HG02763 (cell line): ENCODE measurements at regions not wholly inside any gene's neighbourhood (a gene's known extent, or its start where the extent isn't known, plus 50 kb on each side); places are given as distances from the start of the nearest gene placed in this dataset.
"Not testable (repeated sequence)": the region's sequence is repeated elsewhere in the genome, so short reads cannot be mapped to it uniquely, and the experiment has no call there.

Source experiments
- ATAC-seq: cut with Tn5 transposase; IDR thresholded peaks from one replicate; pipeline ENCODE4 v1.9.1; 2021; ENCODE audit warnings: mild to moderate bottlenecking, moderate library complexity; ENCODE audit not compliant: unreplicated experiment

- no peak for ATAC-seq
Observed at GRCh38 chr12:68422956-68423574, 90.9 kb upstream of the MDM1 start.

- no peak for ATAC-seq
Observed at GRCh38 chr12:68425998-68426397, 93.8 kb upstream of the MDM1 start.

DNA sequence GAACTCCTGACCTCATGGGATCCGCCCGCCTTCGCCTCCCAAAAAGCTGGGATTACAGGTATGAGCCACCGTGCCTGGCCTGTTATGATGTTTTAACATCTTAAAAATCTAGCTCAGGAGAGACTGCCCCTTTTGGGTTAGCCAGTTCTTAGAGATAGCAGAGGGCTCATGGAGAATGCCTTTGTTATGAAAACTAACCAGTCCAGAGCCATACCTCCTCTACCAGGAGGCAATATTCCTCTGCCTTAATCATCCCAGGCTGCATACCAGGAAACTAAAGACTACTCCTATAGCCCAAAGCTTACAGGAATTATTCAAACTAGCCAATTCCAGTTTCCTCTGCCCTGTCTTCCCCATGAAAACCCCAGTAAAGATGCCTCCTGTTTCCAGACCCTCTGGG lies 96.0 kb upstream of the MDM1 start:
- ATAC-seq, result no peak

- no peak for ATAC-seq
Observed at GRCh38 chr12:68428724-68429501, 96.8 kb upstream of the MDM1 start.

DNA sequence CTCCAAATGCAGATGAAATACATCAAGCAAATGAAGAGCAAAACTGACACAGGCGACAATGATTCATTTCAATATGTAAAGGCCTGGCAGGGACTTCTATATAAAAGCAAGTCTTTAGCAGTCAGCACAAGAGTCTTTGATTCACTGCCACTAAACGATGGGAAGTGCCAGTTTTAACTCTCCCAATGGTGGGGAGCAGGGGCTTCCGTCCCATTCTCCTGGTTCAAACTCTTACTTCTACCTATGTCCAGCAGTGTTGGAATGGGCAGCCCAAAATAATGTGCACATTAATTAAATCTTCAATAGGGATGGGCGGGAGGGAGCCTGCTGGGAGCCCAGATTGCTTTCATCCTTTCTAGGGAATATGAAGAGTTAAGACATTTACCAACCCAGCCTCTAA lies 97.5 kb upstream of the MDM1 start:
- ATAC-seq, result no peak

DNA sequence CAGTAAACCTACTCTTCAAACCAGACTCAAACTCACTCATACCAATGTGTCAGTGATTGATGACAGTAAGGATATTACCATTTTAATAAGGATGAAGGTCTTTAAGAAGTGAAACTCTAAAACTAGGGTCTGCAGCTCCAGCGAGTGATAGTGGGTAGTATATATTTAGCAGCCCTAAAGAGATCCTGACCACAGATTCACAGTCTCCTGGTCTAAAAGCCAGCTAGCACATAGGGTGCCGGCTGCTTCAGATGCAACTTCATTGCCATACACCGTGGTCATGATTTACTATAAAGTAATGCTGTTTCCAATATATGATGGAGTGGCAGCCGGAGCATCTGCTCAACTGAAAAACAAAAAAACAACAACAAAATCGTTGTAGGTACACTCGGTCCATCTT lies 99.6 kb upstream of the MDM1 start:
- ATAC-seq, result no peak

GRCh38 chr12:68432622-68433021 lies 100.5 kb upstream of the MDM1 start:
- ATAC-seq, result no peak

DNA sequence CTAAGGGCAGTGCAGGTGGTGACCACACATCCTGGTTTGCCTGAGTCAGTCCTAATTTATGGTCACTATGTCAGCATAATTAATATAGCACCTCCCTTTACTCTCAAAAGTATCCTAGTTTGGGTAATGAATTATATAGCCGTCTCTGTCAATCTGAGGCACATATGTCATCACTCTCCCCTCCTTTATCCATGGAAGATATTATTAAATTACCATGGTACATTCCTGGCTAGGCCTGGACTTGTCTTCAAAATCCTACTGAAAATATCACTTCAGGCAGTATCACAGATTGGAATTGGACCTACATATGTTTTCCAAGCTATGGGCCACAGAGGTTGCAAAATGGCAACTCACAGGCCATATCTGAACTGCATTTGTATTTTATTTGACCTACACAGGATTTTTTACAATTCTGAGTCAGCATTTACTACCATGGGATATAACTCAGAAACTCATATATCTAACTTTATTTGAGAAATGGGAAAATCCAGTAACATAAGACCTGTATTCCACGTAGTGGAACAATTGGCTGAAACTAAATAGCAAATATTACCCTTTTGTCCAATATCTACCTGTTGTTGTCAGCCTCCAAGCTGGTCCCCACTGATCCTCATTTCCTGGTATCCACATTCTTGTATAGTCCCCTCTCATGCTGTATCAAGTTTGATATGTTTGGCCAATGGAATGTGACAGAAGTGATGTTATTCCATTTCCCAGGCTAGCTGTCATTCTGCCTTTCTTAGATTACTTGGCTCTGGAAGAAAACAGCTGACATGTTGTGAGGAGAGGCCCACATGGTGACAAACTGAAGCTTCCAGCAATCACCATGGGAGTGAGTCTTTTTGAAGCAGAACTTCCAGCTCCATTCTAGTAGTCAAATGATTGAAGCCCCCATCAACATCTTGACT lies 102.5 kb upstream of the MDM1 start:
- ATAC-seq, result no peak

GRCh38 chr12:68435299-68435637 lies 103.1 kb upstream of the MDM1 start:
- ATAC-seq, result no peak

DNA sequence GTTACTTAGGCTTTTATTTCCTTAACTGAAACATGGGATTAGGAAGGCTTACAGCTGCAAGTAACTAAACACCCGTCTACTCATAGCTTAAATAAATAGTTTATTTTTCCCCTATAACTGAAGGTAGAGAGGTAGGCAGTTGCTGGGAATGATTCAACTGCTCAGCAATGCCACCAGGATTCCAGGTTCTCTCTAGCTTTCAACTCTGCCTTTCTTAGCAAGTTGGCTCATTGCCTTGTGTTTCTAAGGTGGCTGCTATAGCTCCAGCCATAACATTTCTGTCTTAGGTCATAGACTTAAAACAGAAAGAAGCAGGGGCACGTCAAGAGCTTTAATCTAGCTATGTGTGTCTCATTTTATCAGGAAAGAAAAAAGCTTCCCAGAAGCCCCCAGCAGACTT lies 103.7 kb upstream of the MDM1 start:
- no peak for ATAC-seq

DNA sequence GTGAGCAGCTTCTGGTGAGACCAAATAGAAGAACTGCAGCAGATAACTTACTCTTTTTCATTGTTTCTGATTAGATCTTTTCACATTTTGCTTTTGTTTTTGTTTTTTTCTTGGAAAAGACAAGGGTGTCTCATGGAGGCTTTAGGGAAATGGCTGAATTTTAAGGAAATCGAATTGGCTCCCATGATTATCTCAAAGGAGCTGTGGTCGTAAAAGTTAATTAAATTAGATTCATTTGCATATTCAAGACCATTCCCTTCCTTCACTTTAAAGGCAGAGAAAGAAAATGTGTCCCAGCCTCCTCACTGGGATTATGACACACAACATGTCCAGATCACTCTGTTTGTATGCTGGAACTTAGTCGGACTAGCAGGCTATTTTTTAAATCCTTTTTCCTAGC lies 106.4 kb upstream of the MDM1 start:
- ATAC-seq, result no peak

GRCh38 chr12:68439368-68440045 lies 107.3 kb upstream of the MDM1 start:
- ATAC-seq, result no peak

DNA sequence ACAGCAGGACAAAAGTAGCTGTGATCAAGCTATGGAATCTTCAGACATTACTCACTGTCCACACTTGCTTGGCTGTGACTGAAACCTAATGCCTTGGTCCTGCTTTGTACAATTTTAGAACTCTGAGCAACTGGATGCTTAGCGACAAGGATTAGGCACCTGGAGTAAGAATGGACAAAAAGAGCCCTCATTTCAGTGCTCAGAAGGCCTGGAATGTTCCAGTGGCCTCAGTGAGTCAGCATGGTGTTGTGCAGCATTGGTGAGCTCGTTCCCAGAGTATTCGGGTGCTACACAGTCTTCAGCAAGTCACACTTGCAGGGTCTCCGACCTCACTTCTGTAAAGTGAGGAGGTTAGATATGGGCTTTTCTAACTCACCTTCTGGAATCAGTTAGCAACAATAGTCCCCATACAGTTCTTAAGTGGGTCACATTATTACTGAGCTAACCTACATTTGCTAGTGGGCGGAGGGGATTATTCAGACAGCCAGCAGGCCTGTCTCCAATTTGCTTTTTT lies 108.0 kb upstream of the MDM1 start:
- ATAC-seq, result no peak

- no peak for ATAC-seq
Observed at GRCh38 chr12:68441167-68441566, 109.0 kb upstream of the MDM1 start.

- ATAC-seq, result not testable (repeated sequence)
Observed at GRCh38 chr12:68442353-68442972, 110.3 kb upstream of the MDM1 start.

DNA sequence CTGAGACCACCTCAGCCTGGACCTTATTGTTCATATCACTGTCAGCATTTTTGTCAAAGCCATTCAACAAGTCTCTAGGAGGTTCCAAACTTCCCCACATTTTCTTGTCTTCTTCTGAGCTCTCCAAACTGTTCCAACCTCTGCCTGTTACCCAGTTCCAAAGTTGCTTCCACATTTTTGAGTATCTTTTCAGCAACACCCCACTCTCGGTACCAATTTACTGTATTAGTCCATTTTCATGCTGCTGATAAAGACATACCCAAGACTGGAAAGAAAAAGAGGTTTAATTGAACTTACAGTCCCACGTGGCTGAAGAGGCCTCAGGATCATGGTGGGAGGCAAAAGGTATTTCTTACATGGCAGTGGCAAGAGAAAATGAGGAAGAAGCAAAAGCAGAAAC lies 111.5 kb upstream of the MDM1 start:
- ATAC-seq, result not testable (repeated sequence)

- no peak for ATAC-seq
Observed at GRCh38 chr12:68445824-68446223, 113.7 kb upstream of the MDM1 start.

DNA sequence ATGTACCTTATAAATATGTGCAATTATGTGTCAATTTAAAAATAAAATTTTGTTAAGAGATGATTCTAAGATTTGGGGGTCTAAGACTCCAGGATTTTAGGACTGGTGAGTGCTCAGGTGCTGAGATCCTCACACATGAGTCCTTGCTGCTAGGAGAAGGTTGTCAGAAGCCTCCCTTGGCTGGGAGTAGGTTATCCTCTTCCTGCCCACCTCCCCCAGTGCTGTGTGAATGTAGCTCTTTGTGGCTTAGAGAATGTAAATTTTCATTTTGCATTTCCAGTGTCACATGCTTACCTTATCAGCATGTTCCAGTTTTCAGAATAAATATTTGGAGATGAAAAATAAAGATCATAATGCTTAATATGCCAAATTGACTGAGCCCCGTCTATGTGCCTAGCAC lies 114.2 kb upstream of the MDM1 start:
- no peak for ATAC-seq

- no peak for ATAC-seq
Observed at GRCh38 chr12:68446901-68447796, 115.0 kb upstream of the MDM1 start.
